IPS-18a (cell line): ENCODE measurements at regions not wholly inside any gene's neighbourhood (a gene's known extent, or its start where the extent isn't known, plus 50 kb on each side); places are given as distances from the start of the nearest gene placed in this dataset.

Experiments
- H3K27ac ChIP-seq: one replicate; pipeline ENCODE4 v1.5.1; 2013; ENCODE audit warnings: low read length
- H3K27me3 ChIP-seq: one replicate; pipeline ENCODE4 v1.6.1; 2013; ENCODE audit warnings: mild to moderate bottlenecking, low read length; ENCODE audit not compliant: control insufficient read depth, insufficient read depth
- H3K36me3 ChIP-seq: one replicate; pipeline ENCODE4 v1.6.1; 2013; ENCODE audit warnings: low read depth, low read length; ENCODE audit not compliant: control insufficient read depth
- H3K4me1 ChIP-seq: one replicate; pipeline ENCODE4 v1.6.1; 2013; ENCODE audit warnings: low read depth, low read length; ENCODE audit not compliant: control insufficient read depth
- H3K4me3 ChIP-seq: one replicate; pipeline ENCODE4 v1.5.1; 2013; ENCODE audit warnings: low read length
- H3K9ac ChIP-seq: one replicate; pipeline ENCODE4 v1.6.1; 2013; ENCODE audit warnings: mild to moderate bottlenecking, low read length, moderate library complexity
- H3K9me3 ChIP-seq: one replicate; pipeline ENCODE4 v1.6.1; 2013; ENCODE audit warnings: low read depth, low read length; ENCODE audit not compliant: control insufficient read depth

- H3K27ac ChIP-seq = no peak overlapping the region
Observed at GRCh38 chr15:70507772-70508371, 255.5 kb downstream of the UACA start.

GRCh38 chr15:70505936-70506912, 257.1 kb downstream of the UACA start:
- peaks cover 20% of the 10 kb centered on the region for H3K4me1 ChIP-seq
- H3K36me3 ChIP-seq = no peaks in the 10 kb centered on the region
- no peak overlapping the region for H3K27ac ChIP-seq
- H3K9ac ChIP-seq = no peak overlapping the region
- H3K27me3 ChIP-seq = no peaks in the 10 kb centered on the region
- H3K9me3 ChIP-seq = no peaks in the 10 kb centered on the region
- no peak overlapping the region for H3K4me3 ChIP-seq

More at GRCh38 chr15:70507772-70508371, 255.5 kb downstream of the UACA start:
- H3K9ac ChIP-seq = no peak overlapping the region
- H3K4me3 ChIP-seq = no peak overlapping the region
- H3K36me3 ChIP-seq = no peaks in the 10 kb centered on the region
- no peaks in the 10 kb centered on the region for H3K27me3 ChIP-seq
- no peaks in the 10 kb centered on the region for H3K9me3 ChIP-seq
- peaks cover 20% of the 10 kb centered on the region for H3K4me1 ChIP-seq

GRCh38 chr15:70505411-70505919, 257.9 kb downstream of the UACA start:
- H3K9ac ChIP-seq = no peak overlapping the region
- H3K27ac ChIP-seq = no peak overlapping the region
- no peaks in the 10 kb centered on the region for H3K36me3 ChIP-seq
- H3K9me3 ChIP-seq = no peaks in the 10 kb centered on the region
- H3K27me3 ChIP-seq = no peaks in the 10 kb centered on the region
- no peak overlapping the region for H3K4me3 ChIP-seq
- H3K4me1 ChIP-seq = peaks cover 20% of the 10 kb centered on the region

GRCh38 chr15:70504988-70505387, 258.4 kb downstream of the UACA start:
- Histone ChIP-seq H3K4me3 (no peak overlapping the region), H3K27me3 (no peaks in the 10 kb centered on the region), H3K27ac (no peak overlapping the region), H3K4me1 (peaks cover 20% of the 10 kb centered on the region), H3K36me3 (no peaks in the 10 kb centered on the region), H3K9me3 (no peaks in the 10 kb centered on the region), H3K9ac (no peak overlapping the region)

GRCh38 chr15:70504299-70504951, 258.9 kb downstream of the UACA start:
- H3K4me1 ChIP-seq = peaks cover 20% of the 10 kb centered on the region
- H3K27me3 ChIP-seq = no peaks in the 10 kb centered on the region
- H3K36me3 ChIP-seq = no peaks in the 10 kb centered on the region
- no peaks in the 10 kb centered on the region for H3K9me3 ChIP-seq
- H3K27ac ChIP-seq = no peak overlapping the region
- H3K4me3 ChIP-seq = no peak overlapping the region
- H3K9ac ChIP-seq = no peak overlapping the region

GRCh38 chr15:70503798-70504298, 259.5 kb downstream of the UACA start:
- H3K4me3 ChIP-seq = no peak overlapping the region
- H3K9ac ChIP-seq = no peak overlapping the region
- no peak overlapping the region for H3K27ac ChIP-seq
- no peaks in the 10 kb centered on the region for H3K36me3 ChIP-seq
- H3K27me3 ChIP-seq = no peaks in the 10 kb centered on the region
- no peaks in the 10 kb centered on the region for H3K9me3 ChIP-seq
- H3K4me1 ChIP-seq = peaks cover 20% of the 10 kb centered on the region

GRCh38 chr15:70503073-70503745, 260.1 kb downstream of the UACA start:
- Histone ChIP-seq H3K36me3 (no peaks in the 10 kb centered on the region), H3K27ac (no peak overlapping the region), H3K4me1 (peaks cover 20% of the 10 kb centered on the region), H3K9ac (no peak overlapping the region), H3K27me3 (no peaks in the 10 kb centered on the region), H3K9me3 (no peaks in the 10 kb centered on the region), H3K4me3 (no peak overlapping the region)

- Histone ChIP-seq H3K27me3 (no peaks in the 10 kb centered on the region), H3K9ac (no peak overlapping the region)
Observed at GRCh38 chr15:70502529-70502928, 260.8 kb downstream of the UACA start.

GRCh38 chr15:70501849-70502248, 261.5 kb downstream of the UACA start:
- Histone ChIP-seq H3K27ac (no peak overlapping the region), H3K27me3 (no peaks in the 10 kb centered on the region), H3K4me1 (peaks cover 17% of the 10 kb centered on the region), H3K4me3 (no peak overlapping the region), H3K9me3 (no peaks in the 10 kb centered on the region), H3K9ac (no peak overlapping the region), H3K36me3 (no peaks in the 10 kb centered on the region)

More at GRCh38 chr15:70502529-70502928, 260.8 kb downstream of the UACA start:
- peaks cover 17% of the 10 kb centered on the region for H3K4me1 ChIP-seq
- no peaks in the 10 kb centered on the region for H3K36me3 ChIP-seq
- H3K9me3 ChIP-seq = no peaks in the 10 kb centered on the region
- H3K4me3 ChIP-seq = no peak overlapping the region
- H3K27ac ChIP-seq = no peak overlapping the region

- no peak overlapping the region for H3K27ac ChIP-seq
- H3K27me3 ChIP-seq = no peaks in the 10 kb centered on the region
- H3K4me1 ChIP-seq = peaks cover 13% of the 10 kb centered on the region
- no peaks in the 10 kb centered on the region for H3K36me3 ChIP-seq
- no peak overlapping the region for H3K9ac ChIP-seq
- H3K4me3 ChIP-seq = no peak overlapping the region
- no peaks in the 10 kb centered on the region for H3K9me3 ChIP-seq
Observed at GRCh38 chr15:70501121-70501727, 262.1 kb downstream of the UACA start.
